GM21367 (cell line): ENCODE measurements at regions not wholly inside any gene's neighbourhood (a gene's known extent, or its start where the extent isn't known, plus 50 kb on each side); places are given as distances from the start of the nearest gene placed in this dataset.

ENCODE experiments used
- ATAC-seq: cut with Tn5 transposase; IDR thresholded peaks from one replicate; pipeline ENCODE4 v1.9.1; 2021; ENCODE audit not compliant: unreplicated experiment

DNA sequence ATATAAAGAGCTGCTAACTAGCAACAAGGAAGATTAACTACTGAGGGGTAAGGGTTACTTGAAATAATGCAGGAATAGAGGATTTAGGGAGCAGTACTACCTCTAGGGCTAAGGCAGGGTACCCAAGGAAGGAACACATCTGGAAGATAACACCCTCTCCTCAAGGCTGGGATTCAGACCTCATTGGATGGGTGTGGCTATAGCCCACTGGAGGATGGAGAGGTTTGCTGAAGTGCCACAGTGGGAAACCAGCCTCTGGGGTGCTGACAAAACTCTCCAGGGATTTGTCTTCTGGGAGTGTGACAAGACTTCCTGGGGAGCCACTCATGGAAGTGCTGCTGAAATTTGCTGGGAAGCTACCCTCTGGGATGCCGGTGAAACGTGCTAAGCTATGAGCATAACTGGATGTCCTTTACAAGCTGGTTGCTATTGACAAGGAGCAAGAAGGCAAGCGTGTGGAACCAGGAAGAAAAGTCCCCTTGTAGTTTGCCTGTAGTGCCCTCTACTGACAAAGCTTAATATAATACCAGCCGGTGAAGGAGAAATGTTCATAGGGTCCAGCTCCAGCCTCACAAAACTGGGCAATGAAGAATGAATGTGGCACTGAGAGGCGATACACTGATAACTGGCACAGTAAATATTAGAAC, 122.8 kb upstream of the USP24 start:
- no peak for ATAC-seq

DNA sequence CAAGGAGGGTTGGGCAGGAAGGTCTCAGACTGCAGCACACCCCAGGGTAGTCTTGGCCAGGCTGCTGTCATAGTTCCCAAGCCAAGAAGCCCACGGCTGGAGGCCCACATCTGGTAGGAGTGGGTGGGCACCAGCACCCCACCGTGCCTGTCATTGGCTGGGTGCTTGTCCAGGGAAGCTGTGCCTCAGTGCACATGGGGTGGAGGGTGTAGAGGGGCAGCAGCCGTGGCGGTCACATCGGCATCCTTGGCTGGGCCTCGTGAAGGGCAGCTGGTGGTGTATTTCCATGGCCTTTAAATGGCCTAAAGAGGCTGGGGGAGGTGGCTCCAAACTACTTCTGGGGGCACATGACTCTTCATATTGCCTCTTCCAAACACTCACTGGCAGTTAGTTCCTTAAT, 119.6 kb upstream of the USP24 start:
- ATAC-seq: no peak

DNA sequence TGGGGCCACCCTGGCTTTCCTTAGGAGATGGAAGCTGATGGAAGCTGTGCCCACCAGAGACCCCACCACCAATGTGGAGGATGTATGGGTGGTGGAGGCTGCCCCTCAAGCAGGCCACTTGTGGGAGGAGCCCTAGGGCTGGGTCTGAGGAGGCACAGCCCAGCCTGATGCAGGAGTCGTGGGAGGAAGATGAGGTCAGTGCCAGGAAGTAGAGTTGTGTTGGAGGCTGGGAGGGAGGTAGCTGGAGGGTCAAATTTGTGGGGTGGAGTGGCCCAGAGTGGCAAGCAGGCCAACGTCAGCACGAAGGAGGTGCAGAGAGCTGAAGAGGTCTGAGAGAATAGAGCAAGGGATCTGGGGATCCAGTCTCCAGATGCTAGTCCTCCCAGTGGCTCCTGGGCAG, 119.0 kb upstream of the USP24 start:
- ATAC-seq: no peak

GRCh38 chr1:55333461-55333860, 118.3 kb upstream of the USP24 start:
- no peak for ATAC-seq

DNA sequence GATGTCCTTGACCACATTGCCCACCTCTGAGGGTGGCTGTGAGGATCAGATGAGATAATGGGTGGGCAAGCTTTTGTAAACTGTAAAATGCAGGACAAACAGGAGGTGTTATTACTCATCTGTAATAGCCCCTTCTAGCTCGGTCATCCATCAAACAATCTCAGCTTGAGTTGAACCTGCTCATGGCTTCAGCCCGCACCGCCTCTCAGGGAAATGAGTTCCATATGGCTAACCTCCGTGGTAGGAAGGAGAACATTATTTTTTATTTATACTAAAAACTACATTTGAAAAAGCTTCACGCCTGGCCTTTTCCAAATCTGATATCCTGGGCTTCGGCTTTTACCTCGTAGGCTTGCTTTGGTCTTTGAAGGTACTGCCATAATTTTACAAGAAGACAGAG, 116.2 kb upstream of the USP24 start:
- ATAC-seq: no peak

DNA sequence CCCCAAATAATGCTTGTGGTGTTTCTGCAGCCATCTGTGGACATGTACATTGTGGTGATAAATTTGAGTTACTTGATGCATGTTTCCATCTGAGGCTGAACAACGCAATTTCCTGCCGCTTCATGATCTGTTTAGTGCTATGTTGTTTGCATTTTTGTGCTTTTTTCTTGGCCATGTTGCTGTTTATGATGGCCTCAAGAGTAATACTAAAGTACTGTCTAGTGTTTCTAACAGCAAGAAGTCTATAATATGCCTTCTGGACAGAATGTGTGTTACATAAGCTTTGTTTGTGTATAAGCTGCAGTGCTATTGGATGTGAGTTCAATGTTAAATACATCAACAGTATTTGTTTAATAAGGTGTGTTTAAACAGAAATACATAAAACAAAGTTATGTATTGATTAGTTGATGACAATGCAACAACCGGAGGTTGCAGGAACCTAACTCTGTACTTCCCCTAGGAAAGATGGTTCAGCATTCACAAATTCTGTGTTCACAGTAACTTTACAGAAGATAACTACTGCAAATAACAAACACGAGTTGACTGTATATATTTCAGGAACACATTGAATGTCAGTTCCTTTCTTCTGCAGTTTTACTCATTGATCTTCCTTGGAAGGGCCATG, 114.8 kb upstream of the USP24 start:
- ATAC-seq: no peak

GRCh38 chr1:55329091-55329490, 113.9 kb upstream of the USP24 start:
- ATAC-seq: no peak

DNA sequence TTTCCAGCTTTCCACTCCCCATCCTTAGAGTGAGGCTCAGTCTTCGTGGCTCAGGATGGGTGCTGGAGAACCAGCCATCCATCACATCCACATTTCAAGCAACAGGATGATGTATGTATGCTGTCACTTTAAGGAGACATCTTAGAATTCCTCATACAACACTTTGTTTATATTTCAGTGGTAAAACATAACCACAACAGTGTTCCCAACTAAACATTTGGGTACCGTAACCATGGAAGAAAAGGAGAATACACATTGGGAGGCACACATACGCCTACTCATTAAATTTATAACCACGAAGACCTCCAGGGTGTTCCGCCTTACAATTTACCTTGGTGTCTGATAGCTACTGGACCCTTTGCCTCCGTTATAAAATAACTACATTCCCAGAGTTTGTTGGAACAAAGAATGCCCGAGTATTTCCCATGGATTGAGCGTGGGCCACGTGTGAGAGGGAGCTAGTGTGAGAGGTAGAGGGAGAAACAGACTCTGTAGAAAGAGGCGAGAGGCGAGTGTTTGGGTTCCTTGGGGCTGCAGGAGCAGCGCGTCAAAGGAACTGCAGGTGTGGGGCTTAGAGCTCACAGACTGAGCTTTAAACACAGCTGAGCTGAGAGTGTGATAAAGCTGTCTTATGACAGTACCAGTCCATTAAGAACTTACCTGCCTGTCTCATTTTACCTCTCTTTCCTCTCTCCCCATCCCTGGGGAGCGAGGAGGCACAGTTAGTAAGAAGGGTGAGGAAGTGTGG, 111.5 kb upstream of the USP24 start:
- no peak for ATAC-seq

GRCh38 chr1:55323760-55324159, 108.6 kb upstream of the USP24 start:
- no peak for ATAC-seq

- ATAC-seq: no peak
These were observed 107.7 kb upstream of the USP24 start for GRCh38 chr1:55322842-55323241.

- no peak for ATAC-seq
These were observed 106.8 kb upstream of the USP24 start for GRCh38 chr1:55321942-55322341.

DNA sequence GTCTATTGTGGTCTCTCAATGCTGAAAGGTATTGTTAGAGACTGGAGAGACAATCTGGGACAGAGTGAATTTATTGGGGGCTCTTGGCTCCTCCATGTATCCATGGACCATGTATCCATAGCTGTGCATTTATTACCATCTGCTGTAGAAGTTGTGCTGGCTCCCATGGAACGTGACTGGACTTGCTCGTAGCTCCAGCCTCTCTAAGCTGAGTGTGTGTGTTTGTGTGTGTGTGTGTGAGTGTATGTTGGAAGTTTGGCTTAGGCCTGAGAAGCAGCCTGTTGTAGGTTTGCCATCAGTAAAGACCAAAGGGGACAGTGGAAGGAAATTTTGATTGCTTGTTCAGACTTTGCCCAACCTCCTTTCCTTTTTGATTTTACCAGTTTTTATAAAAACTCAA, 105.7 kb upstream of the USP24 start:
- no peak for ATAC-seq

- ATAC-seq: no peak
These were observed 103.1 kb upstream of the USP24 start for GRCh38 chr1:55318116-55318817.

- ATAC-seq: no peak
These were observed 102.5 kb upstream of the USP24 start for GRCh38 chr1:55317673-55318072.

DNA sequence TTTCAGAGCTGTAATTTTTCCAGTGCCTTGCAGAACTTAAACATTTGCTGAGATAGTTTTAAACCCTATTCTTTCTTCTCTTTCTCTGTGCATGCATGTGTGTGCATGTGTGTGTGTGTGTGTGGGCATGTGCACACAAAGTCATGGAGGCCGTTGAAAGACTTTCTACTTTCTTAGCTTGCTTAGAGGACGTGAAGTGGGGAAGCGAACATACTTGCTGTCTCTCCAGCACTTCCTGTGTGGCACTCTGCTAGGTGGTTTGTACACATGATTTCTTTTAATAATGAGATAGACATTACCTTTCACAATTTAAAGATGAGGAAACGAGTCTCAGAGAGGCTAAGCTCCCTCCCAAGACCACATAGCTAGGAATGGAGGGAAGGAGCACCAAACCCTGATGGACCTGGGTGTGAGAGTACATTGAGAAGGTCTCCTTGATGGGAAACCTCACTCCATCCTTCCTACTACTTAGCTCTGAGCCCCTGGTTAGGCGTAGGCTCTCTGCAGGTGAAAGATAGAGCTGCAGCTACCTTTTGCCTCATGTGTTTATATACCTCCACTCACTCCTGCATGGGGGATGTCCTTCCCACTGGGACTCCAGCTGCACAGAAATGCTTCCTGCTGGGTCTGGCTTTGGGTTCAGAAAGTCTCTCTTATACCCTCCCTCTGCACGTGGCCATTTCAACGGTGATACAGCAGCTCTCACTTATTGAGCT, 101.9 kb upstream of the USP24 start:
- no peak for ATAC-seq

- ATAC-seq: no peak
These were observed 101.3 kb upstream of the USP24 start for GRCh38 chr1:55316502-55316901.

DNA sequence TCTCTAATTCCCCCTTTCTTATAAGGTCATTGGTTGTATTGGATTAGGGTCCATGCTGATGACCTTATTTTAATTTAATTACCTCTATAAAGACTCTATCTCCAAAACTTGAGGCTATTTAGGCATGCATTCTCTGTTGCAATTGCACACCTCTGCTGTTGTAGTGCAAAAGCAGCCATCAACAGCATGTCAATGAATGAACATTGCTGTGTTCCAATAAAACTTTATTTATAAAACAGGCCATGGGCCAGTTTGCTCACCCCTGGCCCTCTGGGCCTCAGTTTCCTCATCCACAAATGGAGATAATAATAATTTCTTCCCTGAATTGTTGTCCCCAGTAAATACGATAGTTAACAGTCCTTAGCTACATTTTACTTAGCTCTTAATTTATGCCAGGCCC, 100.4 kb upstream of the USP24 start:
- no peak for ATAC-seq

GRCh38 chr1:55314740-55315139, 99.6 kb upstream of the USP24 start:
- ATAC-seq: no peak

- ATAC-seq: no peak
These were observed 98.7 kb upstream of the USP24 start for GRCh38 chr1:55313903-55314302.

DNA sequence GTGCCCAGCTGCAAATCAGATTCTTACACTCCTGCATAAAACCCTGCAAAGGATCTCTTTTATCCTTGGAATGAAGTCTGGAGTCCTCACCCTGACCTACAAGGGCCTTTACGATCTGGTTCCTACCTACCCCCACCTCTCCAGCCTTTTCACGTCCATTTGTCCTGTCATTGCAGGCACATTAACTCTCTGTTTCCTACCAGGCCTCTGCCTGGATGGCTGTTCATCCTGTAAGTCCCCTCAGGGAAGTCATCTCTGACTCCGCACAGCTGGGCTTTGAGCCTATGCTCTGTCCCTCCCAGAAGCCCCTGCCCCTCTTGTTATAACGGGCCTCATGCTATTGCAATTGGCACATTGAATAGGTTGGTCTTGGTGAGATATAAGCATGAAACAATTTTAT, 96.8 kb upstream of the USP24 start:
- no peak for ATAC-seq

DNA sequence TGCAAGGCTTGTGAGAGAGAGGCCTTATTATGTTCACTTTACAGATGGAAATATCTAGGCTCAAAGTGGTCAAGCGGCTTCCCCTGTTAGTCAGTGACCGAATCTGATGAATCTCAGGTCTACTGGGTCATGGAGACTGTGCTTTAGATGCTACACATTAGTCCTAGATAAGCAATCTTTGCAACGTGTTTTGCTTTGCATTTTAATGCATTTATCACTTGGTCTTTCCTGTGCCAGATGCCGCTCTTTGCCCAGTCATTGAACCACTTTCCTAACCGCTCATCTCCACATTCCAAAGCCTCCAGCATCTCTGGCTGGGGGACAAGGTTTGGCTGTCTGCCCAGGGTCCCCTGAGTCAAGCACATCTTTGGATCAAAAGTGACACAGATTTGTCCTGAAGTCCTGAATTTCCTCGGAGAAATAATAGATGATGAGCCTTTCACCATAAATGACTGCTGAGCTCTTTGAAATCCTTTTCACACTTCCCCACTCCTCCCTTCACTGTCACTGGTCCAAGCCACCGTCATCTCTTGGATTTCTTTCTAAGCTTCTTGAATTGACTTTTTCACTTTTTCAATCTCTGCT, 96.0 kb upstream of the USP24 start:
- no peak for ATAC-seq
